Skeletal muscle satellite cell (primary cell): ENCODE measurements at regions not wholly inside any gene's neighbourhood (a gene's known extent, or its start where the extent isn't known, plus 50 kb on each side); places are given as distances from the start of the nearest gene placed in this dataset.

Experiments used
- H3K27me3 ChIP-seq: 2 replicates; pipeline ENCODE4 v1.7.0; 2013; ENCODE audit warnings: low read length; ENCODE audit not compliant: control insufficient read depth, insufficient read depth
- H3K36me3 ChIP-seq: 2 replicates; pipeline ENCODE4 v1.7.0; 2013; ENCODE audit warnings: mild to moderate bottlenecking, control low read depth, low read length; ENCODE audit not compliant: insufficient read depth
- H3K4me1 ChIP-seq: 2 replicates; pipeline ENCODE4 v1.7.0; 2013; ENCODE audit warnings: low read length; ENCODE audit not compliant: control insufficient read depth, insufficient read depth
- H3K4me2 ChIP-seq: 2 replicates; pipeline ENCODE4 v1.7.0; 2013; ENCODE audit warnings: mild to moderate bottlenecking, low read length
- H3K4me3 ChIP-seq: 2 replicates; pipeline ENCODE4 v1.7.0; 2013; ENCODE audit warnings: low read length
- H3K9ac ChIP-seq: 2 replicates; pipeline ENCODE4 v1.7.0; 2013; ENCODE audit warnings: mild to moderate bottlenecking, low read depth, low read length, moderate library complexity
- H3K9me3 ChIP-seq: replicated peaks from 2 replicates; pipeline ENCODE4 v1.7.0; 2013; ENCODE audit warnings: mild to moderate bottlenecking, control low read depth, low read length

- no peaks in the 10 kb centered on the region for H3K4me1 ChIP-seq
- H3K27me3 ChIP-seq: no peaks in the 10 kb centered on the region
- H3K36me3 ChIP-seq: no peaks in the 10 kb centered on the region
- H3K4me3 ChIP-seq: no peak overlapping the region
- H3K9ac ChIP-seq: no peak overlapping the region
- H3K4me2 ChIP-seq: no peak overlapping the region
- H3K9me3 ChIP-seq: no peaks in the 10 kb centered on the region
Measured at GRCh38 chr12:3947781-3948180, 74.6 kb upstream of the PARP11 start.

- H3K27me3 ChIP-seq: no peaks in the 10 kb centered on the region
- no peaks in the 10 kb centered on the region for H3K4me1 ChIP-seq
- no peak overlapping the region for H3K4me2 ChIP-seq
- no peaks in the 10 kb centered on the region for H3K9me3 ChIP-seq
- H3K9ac ChIP-seq: no peak overlapping the region
- no peak overlapping the region for H3K4me3 ChIP-seq
- H3K36me3 ChIP-seq: no peaks in the 10 kb centered on the region
Measured at GRCh38 chr12:3945671-3946070, 72.5 kb upstream of the PARP11 start.

- H3K4me1 ChIP-seq: no peaks in the 10 kb centered on the region
- H3K27me3 ChIP-seq: no peaks in the 10 kb centered on the region
- H3K9ac ChIP-seq: no peak overlapping the region
- no peak overlapping the region for H3K4me3 ChIP-seq
- H3K36me3 ChIP-seq: no peaks in the 10 kb centered on the region
- no peaks in the 10 kb centered on the region for H3K9me3 ChIP-seq
- no peak overlapping the region for H3K4me2 ChIP-seq
Measured at GRCh38 chr12:3944620-3945019, 71.4 kb upstream of the PARP11 start.

- Histone ChIP-seq H3K9ac (no peak overlapping the region), H3K4me2 (no peak overlapping the region), H3K9me3 (no peaks in the 10 kb centered on the region), H3K4me1 (no peaks in the 10 kb centered on the region), H3K36me3 (no peaks in the 10 kb centered on the region), H3K4me3 (no peak overlapping the region), H3K27me3 (no peaks in the 10 kb centered on the region)
Measured at GRCh38 chr12:3938042-3938544, 64.9 kb upstream of the PARP11 start.

- Histone ChIP-seq H3K4me3 (no peak overlapping the region), H3K4me2 (no peak overlapping the region), H3K4me1 (no peaks in the 10 kb centered on the region), H3K9me3 (no peaks in the 10 kb centered on the region), H3K36me3 (no peaks in the 10 kb centered on the region), H3K9ac (no peak overlapping the region), H3K27me3 (no peaks in the 10 kb centered on the region)
Measured at GRCh38 chr12:3935078-3935477, 61.9 kb upstream of the PARP11 start.

GRCh38 chr12:3933819-3934192, 60.6 kb upstream of the PARP11 start:
- no peak overlapping the region for H3K4me3 ChIP-seq
- H3K4me1 ChIP-seq: peaks cover 8% of the 10 kb centered on the region
- no peaks in the 10 kb centered on the region for H3K27me3 ChIP-seq

GRCh38 chr12:3933074-3933818, 60.0 kb upstream of the PARP11 start:
- Histone ChIP-seq H3K4me1 (peaks cover 11% of the 10 kb centered on the region), H3K4me2 (no peak overlapping the region), H3K36me3 (no peaks in the 10 kb centered on the region), H3K9ac (no peak overlapping the region), H3K9me3 (no peaks in the 10 kb centered on the region), H3K4me3 (no peak overlapping the region), H3K27me3 (no peaks in the 10 kb centered on the region)

More at GRCh38 chr12:3933819-3934192, 60.6 kb upstream of the PARP11 start:
- Histone ChIP-seq H3K36me3 (no peaks in the 10 kb centered on the region), H3K9ac (no peak overlapping the region), H3K9me3 (no peaks in the 10 kb centered on the region), H3K4me2 (no peak overlapping the region)

GRCh38 chr12:3931776-3932175, 58.6 kb upstream of the PARP11 start:
- Histone ChIP-seq H3K4me1 (peaks cover 15% of the 10 kb centered on the region), H3K27me3 (no peaks in the 10 kb centered on the region)

GRCh38 chr12:3931206-3931605, 58.0 kb upstream of the PARP11 start:
- Histone ChIP-seq H3K9me3 (no peaks in the 10 kb centered on the region), H3K4me3 (no peak overlapping the region), H3K27me3 (no peaks in the 10 kb centered on the region), H3K36me3 (no peaks in the 10 kb centered on the region), H3K9ac (no peak overlapping the region), H3K4me2 (no peak overlapping the region), H3K4me1 (peaks cover 15% of the 10 kb centered on the region)

More at GRCh38 chr12:3931776-3932175, 58.6 kb upstream of the PARP11 start:
- H3K9ac ChIP-seq: no peak overlapping the region
- H3K4me3 ChIP-seq: no peak overlapping the region
- H3K4me2 ChIP-seq: no peak overlapping the region
- no peaks in the 10 kb centered on the region for H3K9me3 ChIP-seq
- no peaks in the 10 kb centered on the region for H3K36me3 ChIP-seq

GRCh38 chr12:3929875-3930615, 56.8 kb upstream of the PARP11 start:
- Histone ChIP-seq H3K9me3 (no peaks in the 10 kb centered on the region), H3K4me3 (no peak overlapping the region), H3K27me3 (no peaks in the 10 kb centered on the region), H3K4me1 (peaks cover 15% of the 10 kb centered on the region), H3K4me2 (no peak overlapping the region), H3K36me3 (no peaks in the 10 kb centered on the region), H3K9ac (no peak overlapping the region)

GRCh38 chr12:3928538-3929184, 55.5 kb upstream of the PARP11 start:
- peak overlapping the region; percentile 53 for H3K9ac ChIP-seq
- H3K9me3 ChIP-seq: no peaks in the 10 kb centered on the region
- H3K4me2 ChIP-seq: no peak overlapping the region
- no peaks in the 10 kb centered on the region for H3K36me3 ChIP-seq
- H3K4me3 ChIP-seq: no peak overlapping the region
- peaks cover 15% of the 10 kb centered on the region for H3K4me1 ChIP-seq
- peaks cover 2% of the 10 kb centered on the region for H3K27me3 ChIP-seq
